DMS 273 (cell line): ENCODE measurements at regions not wholly inside any gene's neighbourhood (a gene's known extent, or its start where the extent isn't known, plus 50 kb on each side); places are given as distances from the start of the nearest gene placed in this dataset.

Source experiments
- DNase-seq: peaks from one replicate; lab custom pipeline; 2025; ENCODE audit not compliant: unreplicated experiment; lab: John Stamatoyannopoulos, UW

DNA sequence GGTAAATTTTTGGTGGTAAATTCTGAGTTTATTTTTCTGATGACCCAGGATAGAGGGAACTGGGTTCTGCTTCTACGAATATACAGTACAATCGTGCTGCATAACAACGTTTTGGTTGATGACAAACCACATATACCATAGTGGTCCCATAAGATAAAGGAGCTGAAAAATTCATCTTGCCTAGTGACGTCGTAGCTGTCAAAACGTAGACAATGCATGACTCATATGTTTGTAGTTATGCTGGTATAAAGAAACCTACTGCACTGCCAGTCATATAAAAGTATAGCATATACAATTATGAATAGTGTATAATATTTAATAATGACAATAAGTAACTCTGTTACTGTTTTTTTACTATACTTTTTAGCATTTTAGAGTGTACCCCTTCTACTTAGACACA is 244.0 kb downstream of the GAS1 start:
- no peak for DNase-seq

DNA sequence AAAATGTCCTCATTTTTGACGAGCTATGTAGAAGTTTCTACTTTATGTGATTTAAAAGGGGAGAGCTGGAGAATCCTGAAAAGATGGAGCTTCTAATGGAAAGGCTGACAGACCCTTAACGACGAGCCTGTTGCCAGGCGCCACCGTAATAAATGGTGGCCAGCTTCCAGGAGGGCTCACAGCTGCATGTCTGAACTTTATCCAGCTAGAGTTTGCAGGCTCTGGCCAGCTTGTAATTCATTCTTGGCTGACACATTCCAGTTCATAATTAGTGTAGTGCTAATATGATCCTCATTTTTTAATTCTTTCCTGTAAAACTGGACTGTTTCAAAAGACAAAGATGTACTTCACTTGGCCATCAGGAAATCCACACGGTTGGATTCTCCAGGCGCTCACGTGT is 246.7 kb downstream of the GAS1 start:
- DNase-seq = peak; percentile 72

DNA sequence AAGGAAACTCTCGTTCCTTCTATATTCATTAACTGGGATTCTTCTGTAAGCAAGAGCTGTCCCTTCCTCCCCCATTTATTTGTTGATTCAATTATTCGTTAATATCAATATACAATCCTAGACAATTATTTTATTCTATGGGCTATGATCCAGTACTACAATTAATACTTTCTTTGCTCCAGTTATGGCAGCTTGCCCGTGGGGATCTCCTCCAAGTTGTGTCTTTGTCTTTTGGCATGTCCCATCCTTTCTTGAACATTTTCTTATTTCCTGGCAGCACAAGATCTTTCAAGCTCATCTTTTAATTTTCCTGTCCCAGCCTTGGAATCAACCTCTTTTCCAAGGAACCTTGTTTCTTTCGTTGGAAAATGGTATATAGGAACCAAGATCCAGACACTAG is 249.3 kb downstream of the GAS1 start:
- no peak for DNase-seq

DNA sequence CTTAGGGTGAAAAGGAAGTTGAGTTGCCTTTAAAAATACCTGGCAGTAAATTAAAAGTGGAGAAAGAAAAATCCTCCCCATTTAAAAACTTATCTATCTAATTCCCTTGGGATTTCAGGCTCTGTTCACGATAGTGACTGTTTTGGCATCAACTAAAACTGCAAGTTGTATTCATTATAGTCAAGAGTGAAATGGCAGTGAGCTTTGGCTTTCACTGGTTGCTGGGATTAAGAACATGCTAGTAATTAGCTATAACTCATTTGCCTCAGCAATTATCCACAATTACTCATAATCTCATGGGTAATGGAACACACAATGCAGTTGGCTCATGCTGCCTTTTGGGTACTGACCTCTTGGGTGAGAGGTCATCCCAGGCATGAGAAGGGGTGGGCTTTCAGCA is 250.1 kb downstream of the GAS1 start:
- no peak for DNase-seq

DNA sequence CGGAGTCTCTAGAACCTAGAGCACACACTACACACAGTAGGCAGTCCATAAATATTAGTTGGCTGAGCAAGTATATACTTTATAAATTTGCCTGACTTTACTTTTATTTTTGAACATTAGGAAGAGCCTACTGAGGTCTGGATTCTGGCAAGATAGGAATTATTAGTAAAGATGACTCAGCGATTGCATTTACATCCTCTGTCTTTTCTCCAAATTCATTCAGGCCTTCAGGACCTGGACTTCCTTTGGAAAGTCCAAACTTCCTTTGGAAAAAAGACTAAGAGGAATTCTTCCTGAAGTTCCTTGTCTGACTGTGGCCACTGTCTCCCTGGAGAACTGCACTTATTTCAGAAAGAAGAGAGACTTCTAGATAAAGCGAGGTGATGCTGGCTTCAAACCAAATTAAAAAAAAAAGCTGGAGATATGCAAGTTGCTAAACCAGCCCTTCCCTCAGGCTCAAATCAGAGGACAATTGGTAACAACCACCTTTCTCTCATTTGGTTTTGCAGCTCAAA is 251.3 kb downstream of the GAS1 start:
- no peak for DNase-seq

DNA sequence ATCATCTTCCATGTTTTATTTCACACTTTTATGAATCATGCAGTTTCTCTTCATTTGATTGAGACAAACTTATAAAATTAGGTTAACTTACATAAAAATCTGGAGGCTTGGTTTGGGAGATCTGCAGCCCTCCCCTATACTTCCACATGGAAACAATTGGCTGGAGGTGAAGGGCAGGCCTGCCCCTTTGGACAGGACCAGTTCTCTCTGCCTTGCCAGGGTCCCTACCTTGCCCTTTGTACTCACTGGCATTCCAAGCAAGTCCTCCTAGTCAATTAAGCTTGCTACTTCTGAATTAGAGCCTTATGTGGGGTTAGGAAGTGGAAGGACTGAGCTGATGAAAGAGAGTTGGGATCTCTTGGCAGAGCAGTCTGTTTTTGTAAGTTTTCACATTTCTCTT is 257.3 kb downstream of the GAS1 start:
- no peak for DNase-seq

DNA sequence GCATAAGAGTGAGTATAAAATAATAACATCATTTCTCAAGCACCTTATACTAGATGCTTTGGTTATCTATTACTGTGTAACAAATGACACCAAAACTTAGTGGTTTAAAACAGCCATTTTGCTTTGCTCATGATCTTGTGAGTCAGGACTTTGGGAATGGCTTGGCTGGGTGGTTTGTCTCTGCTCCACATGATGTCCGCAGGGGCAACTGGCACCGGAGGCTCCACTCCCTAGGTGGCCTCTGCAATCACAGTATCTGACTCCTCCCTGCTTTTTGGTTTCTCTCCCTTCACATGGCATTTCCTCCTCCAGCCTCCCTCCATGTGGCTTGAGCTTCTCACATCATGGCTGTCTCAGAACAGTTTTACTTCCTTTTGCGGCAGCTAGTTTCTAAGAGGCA is 259.5 kb downstream of the GAS1 start:
- DNase-seq = no peak

DNA sequence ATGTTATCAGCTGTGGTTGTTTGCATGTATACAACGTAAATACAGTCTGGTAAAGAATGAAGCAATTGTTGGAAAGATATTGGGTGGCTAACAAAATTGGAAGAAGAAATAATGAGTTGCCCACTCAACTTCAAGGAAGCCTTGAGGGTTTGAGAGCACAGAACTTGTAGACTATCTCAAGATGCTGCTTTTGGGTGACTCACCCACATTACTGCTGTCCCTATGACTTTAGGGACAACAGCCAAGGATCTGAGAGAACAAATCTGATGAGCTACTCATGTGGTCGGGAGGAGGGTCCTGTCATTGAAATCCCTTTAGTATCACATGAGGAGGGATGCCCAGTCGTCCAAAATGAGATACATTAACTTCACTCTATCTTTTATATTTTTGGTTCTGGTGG is 261.8 kb downstream of the GAS1 start:
- DNase-seq = no peak

DNA sequence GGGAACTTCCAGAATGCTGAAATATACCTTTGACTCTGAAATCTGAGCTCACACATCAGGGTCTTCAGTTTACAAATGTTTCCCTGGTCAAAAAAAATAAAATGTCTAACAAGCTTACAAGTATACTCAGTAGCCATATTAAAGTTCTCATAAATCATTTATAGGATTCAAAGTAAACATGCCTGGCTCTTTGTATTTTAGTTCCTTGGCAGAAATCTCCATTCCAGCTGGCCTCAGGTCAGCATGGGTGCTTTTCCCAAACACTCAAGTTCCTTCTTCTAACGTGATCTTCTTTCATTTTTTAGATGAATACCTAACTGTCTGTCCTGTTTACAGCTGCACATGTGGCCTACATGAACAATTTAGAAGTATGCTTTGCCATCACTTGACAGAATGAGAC is 263.2 kb downstream of the GAS1 start:
- no peak for DNase-seq

DNA sequence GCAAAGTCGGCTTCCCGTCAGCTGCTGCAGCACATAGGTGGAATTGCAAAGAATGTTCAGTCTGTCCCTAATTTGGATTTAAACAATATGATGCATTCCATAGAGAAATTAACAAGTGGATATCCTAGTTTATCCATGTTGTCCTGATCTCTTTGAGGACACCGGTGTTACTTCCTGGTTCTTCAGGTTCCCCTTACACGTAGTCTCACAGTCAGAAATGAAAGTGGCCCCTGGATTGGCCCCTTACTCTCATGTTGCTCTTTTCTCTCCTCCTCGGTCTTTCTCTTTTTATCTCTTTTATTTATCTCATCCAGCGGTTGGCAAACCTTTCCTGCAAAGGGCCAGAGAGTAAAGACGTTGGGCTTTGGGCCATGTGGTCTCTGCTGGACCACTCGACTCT is 265.1 kb downstream of the GAS1 start:
- DNase-seq = no peak

DNA sequence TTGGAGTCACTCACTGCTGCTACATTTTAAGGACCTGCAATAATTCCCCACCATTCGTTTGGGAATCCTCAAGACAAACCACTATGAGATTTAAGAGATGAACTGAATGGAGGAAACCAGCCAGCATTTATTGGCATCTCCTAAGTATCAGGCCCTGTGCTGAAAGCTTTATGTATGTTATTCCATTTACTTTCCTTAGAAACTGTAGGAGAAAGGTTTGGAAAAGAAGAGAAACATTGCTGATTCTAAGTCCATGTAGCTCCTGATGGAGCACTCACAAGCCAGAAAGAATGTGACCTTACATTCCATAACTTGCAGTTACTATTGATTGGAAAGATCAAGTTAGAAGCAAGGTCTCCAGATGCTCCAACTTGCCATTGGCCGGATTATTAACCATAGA is 267.4 kb downstream of the GAS1 start:
- no peak for DNase-seq

DNA sequence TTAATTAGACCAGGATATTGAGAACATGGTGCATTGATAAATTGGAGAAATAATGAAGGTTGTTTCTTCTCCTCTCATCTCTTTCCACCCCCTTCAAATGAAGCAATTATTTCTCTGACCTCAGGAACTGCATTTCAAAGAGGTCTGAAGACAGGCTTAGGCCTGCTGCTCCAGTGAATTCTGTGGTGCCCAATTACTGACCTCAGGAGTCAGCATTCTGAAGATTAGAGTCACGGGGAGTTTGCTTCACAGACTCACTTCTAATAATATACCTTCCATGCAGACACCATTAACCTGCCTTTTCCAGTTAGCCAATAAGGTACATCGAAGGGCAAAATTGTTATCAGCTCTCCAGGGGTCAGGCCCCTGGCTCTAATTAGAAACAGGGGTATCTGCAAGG is 270.9 kb downstream of the GAS1 start:
- DNase-seq = no peak

DNA sequence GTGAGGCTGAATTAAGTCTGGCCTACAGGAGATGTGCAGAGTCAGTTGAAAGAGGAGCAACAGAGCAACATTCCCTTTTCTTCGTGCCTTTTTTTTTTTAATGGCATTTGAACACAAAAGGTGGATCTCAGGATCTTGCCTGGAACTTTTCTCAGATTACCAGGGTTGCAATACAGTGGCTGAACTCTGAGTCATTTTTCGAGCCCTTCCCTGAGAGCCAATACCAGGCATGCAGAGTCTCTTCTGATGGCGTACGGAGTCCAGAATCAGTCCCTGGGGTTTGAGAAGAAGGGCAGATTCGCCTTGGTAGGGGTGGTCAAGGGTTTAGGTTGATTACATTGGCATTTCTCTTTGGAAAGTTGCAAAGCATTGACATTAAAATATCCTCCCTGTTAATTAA is 271.5 kb downstream of the GAS1 start:
- no peak for DNase-seq

DNA sequence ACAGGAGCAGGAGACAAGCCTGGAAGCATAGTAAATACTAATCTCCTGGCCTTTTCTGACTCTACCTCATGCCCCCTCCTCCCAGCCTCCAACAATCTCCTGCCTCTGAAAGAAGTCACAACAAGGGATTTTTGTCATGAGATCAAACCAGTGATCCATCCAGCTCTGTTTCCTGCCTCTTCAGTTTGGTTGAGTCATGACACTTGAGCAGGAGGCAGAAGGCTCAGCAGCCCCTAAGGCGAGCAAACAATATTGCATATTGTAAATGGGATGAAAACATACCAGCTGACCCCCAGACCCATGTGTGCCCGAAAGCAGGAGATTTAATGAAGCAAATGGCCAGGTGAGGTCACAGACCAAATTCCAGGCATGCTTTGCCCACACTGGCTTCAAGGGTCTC is 272.8 kb downstream of the GAS1 start:
- no peak for DNase-seq

DNA sequence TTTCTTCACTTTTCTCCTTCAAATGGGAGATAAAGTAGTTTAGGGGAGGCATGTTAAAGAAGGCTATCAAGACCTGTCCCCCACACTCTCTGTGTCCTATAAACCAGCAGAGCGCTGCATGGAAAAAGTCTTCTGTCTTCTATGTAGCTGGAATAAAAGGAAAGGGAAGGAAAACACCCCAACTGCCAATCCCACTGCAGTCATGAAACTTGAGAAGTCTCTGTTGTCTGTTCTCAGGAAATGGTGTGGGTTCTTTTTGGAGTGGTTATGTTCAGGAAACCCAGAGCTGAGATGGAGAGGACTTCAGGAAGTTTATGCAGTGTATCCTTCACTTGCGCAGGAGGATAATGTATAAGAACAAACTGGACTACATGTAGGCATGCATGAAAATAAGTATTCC is 274.3 kb downstream of the GAS1 start:
- no peak for DNase-seq

DNA sequence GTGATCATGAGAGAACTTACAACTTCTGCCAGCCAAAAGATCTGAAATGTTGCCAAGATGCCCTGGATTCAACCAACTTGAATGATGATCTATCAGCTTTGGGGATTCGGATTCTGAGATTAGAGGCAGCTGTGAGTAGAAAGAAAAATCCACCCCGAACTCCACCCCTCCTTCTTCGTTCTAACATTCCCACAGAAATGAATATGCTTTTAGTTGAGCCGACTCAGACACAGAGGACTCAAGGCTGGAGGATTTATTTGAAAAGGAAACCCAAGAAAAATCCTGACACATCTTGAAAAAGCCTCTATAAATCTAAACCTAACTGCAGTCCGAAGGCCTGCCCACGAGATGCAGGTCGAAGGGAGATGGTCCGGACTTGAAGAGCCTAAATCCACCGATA is 275.0 kb downstream of the GAS1 start:
- DNase-seq = no peak

DNA sequence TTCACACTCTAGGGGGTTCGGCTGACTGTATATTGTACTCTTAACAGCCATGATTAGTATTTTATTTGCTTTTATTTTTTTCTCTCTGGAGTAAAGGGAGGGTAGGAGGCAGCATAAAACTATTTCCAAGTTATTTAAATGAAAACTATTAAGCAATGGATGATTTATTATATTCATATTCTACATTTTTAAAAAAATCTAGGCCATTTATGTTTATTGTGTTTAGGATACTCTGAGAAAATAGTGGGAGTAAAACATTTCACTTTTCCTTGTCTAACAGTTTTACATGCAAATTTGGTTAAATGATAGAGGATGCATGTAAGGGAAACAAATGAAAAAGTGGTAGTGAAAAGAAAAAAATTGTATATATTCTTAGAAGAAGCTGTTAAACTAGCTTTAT is 276.3 kb downstream of the GAS1 start:
- DNase-seq = no peak

DNA sequence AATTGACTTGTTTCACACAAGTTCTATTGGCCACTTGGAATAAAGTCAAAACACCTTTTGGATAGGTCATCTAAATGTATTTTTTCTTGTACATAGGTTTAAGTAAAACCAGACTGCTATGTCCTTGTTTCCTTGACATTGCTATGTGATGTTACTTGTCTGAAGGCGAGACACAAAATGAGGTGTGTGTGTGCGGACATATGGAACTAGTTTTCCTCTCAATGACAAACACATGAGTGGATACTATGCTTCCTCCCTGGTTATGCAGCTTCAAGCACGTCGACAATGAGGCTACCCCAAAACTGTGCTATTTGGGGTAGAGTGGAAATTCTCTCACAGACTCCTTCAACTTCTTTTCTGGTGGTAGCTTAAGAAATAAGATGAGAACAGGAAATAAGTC is 276.8 kb downstream of the GAS1 start:
- no peak for DNase-seq

DNA sequence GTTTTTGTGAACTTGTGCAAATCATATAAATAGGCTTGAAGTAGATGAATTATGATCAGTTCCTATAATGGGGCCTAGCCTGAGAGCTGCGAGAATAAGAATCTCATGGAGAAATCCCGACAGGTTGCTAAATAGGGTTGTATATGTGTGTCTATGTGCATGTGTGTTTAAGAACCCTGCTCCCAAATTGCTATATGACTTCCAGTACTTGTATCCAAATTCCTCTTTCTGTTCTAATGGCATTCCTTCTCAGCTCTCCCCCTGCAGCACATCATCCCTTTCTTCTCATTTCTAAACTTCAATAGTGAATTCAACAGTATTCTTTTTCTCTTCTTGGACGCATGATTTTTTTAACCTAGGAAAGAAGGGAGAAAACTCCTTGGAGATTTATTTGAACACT is 277.2 kb downstream of the GAS1 start:
- no peak for DNase-seq

DNA sequence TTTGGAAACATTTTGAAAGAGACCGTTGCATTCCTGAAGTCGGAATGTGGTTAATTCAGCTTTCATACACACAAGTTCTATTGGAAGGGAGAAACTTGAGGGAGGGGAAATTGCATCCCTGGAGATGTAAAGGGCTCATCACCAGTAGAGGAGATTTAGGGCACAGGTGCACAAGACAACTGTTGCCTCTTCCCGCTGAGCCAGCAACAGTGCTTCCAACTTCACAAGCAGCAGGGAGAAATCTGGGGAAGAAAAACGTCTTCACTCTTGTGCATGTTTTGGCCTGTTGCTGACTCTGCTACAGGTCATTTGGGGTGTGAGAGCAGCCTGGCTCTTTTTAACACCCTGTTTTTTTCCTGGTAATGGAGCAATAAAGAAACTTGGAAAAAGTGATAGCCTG is 277.9 kb downstream of the GAS1 start:
- DNase-seq = no peak

DNA sequence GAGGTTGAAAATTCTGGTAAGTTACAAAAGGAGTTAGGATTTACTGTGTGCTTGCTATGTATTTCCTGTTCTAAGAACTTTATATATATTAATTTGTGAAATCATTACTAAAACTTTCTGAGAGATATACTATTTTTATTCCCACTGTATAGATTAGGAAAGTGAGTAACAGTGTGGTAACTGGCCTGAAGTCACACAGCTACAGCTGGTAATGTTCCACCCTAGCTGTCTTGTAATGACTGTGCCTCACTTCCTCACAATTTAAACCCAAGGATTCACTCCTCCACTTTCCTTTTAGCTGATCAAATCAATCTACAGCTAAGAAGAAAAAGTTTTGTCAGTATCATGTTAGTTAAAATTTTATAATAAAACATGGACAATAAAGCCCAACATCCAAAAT is 278.8 kb downstream of the GAS1 start:
- no peak for DNase-seq

DNA sequence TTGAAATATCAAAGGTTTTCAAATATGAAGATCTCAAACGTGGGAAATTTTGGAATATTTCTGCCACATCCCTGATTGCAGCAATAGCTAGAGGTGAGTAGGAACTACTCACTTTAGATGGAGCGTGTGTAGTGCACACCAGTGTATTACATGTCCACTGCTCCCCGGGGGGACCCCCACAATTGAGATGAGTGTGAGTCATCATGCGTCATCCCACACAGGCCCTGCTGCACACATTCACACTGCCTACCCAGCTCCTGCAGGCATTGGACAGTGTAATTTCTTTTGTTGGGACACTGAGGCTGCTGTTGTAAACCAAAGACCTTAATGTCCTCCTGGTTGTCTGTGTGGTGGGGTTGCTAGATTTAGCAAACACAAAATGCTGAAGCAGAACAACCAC is 280.0 kb downstream of the GAS1 start:
- no peak for DNase-seq

DNA sequence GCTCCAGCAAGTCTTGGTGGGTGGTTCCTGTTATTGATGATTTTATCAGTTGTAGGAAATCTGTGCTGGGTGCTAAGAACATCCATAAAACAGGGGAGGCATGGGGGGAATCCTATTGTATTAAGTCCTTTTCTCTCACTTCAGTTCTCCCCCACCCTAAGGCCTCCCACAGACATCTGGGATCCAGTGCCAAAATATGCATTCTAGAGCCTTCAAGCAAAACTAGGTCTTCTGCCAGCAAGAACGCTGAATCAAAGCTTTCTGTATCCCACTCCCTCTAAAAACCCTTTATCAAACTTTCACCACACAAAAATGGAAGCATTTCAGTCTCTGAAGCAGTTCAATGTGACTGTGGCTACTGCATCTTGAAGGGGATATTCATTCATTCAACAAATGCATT is 281.9 kb downstream of the GAS1 start:
- no peak for DNase-seq

DNA sequence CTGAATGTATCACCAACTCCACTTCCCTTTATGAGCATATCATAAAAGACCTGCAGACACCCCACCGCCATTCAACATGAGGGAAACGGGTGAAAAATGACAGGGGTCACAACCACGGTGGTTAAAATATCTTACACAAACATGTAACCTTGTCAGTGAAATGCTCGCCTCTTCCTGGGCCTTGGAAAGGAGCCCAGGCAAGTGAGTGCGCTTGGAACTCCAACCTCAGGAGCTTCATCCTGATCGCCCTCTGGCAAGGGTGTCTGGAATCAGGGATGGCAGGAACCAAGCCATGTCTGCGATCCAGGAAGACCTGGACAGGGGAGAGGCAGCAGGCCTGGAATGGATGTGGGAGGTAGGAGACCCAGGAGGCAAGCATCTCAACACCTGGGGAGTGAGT is 282.7 kb downstream of the GAS1 start:
- no peak for DNase-seq
